HL-60 (cell line): ENCODE measurements at regions not wholly inside any gene's neighbourhood (a gene's known extent, or its start where the extent isn't known, plus 50 kb on each side); places are given as distances from the start of the nearest gene placed in this dataset.

ENCODE experiments used
- GABPA ChIP-seq: IDR thresholded peaks from 2 replicates; pipeline ENCODE4 v1.6.1; 2012; ENCODE audit warnings: low read depth
- POLR2AphosphoS5 ChIP-seq: IDR thresholded peaks from 2 replicates; pipeline ENCODE4 v1.6.1; 2012; ENCODE audit warnings: low read depth
- SPI1 ChIP-seq: IDR thresholded peaks from 2 replicates; pipeline ENCODE4 v1.6.1; 2012; ENCODE audit warnings: low read depth, mild to moderate bottlenecking, borderline replicate concordance
- TF ChIP-seq, protein P1 (sequence below): IDR thresholded peaks from one replicate; pipeline ENCODE4 v1.5.1; 2011; ENCODE audit warnings: low read length, control low read depth, inconsistent platforms; ENCODE audit not compliant: insufficient read depth
- TF ChIP-seq, protein P2 (sequence below): IDR thresholded peaks from 2 replicates; pipeline ENCODE4 v1.6.1; 2012; ENCODE audit warnings: low read depth; ENCODE audit not compliant: insufficient replicate concordance

DNA sequence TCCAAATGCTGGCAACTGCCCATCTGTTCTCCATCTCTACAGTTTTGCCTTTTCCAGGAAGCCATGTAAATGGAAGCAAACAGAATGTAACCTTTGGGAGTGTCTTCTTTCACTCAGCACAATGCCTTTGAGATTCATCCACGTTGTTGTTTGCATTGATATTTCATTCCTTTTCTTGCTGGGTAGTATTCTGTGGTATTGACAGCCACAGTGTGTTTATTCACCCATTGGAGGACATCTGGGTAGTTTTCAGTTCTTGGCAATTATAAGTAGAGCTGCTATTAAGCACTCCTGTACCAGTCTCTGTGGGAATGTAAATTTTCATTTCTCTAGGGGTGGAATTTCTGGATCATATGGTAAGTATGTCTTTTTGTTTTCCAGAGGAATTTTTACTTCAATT is 194.3 kb upstream of the RPS6KA3 start:
- TF ChIP-seq, protein P1, sequence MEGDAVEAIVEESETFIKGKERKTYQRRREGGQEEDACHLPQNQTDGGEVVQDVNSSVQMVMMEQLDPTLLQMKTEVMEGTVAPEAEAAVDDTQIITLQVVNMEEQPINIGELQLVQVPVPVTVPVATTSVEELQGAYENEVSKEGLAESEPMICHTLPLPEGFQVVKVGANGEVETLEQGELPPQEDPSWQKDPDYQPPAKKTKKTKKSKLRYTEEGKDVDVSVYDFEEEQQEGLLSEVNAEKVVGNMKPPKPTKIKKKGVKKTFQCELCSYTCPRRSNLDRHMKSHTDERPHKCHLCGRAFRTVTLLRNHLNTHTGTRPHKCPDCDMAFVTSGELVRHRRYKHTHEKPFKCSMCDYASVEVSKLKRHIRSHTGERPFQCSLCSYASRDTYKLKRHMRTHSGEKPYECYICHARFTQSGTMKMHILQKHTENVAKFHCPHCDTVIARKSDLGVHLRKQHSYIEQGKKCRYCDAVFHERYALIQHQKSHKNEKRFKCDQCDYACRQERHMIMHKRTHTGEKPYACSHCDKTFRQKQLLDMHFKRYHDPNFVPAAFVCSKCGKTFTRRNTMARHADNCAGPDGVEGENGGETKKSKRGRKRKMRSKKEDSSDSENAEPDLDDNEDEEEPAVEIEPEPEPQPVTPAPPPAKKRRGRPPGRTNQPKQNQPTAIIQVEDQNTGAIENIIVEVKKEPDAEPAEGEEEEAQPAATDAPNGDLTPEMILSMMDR: no peak
- TF ChIP-seq, protein P2, sequence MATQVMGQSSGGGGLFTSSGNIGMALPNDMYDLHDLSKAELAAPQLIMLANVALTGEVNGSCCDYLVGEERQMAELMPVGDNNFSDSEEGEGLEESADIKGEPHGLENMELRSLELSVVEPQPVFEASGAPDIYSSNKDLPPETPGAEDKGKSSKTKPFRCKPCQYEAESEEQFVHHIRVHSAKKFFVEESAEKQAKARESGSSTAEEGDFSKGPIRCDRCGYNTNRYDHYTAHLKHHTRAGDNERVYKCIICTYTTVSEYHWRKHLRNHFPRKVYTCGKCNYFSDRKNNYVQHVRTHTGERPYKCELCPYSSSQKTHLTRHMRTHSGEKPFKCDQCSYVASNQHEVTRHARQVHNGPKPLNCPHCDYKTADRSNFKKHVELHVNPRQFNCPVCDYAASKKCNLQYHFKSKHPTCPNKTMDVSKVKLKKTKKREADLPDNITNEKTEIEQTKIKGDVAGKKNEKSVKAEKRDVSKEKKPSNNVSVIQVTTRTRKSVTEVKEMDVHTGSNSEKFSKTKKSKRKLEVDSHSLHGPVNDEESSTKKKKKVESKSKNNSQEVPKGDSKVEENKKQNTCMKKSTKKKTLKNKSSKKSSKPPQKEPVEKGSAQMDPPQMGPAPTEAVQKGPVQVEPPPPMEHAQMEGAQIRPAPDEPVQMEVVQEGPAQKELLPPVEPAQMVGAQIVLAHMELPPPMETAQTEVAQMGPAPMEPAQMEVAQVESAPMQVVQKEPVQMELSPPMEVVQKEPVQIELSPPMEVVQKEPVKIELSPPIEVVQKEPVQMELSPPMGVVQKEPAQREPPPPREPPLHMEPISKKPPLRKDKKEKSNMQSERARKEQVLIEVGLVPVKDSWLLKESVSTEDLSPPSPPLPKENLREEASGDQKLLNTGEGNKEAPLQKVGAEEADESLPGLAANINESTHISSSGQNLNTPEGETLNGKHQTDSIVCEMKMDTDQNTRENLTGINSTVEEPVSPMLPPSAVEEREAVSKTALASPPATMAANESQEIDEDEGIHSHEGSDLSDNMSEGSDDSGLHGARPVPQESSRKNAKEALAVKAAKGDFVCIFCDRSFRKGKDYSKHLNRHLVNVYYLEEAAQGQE: no peak
- no peak for TF ChIP-seq GABPA
- no peak for TF ChIP-seq POLR2AphosphoS5
- TF ChIP-seq SPI1: no peak
